Testis (tissue), 2 donors: ENCODE measurements at regions not wholly inside any gene's neighbourhood (a gene's known extent, or its start where the extent isn't known, plus 50 kb on each side); places are given as distances from the start of the nearest gene placed in this dataset.

Experiments used
- CTCF ChIP-seq, 3 experiments: fragments of 450-650 bp in 2 of 3; fragments of 200-600 bp in 1 of 3; sonication (generic) in 1 of 3; IDR thresholded peaks; one replicate each; pipeline ENCODE4 v1.5.1; 2016 to 2019; ENCODE audit warnings: antibody characterized with exemption in 3 of 3, mild to moderate bottlenecking in 2 of 3, moderate library complexity in 1 of 3
- POLR2A ChIP-seq: fragments of 450-650 bp; IDR thresholded peaks from one replicate; pipeline ENCODE4 v1.6.1; 2017; ENCODE audit warnings: antibody characterized with exemption, mild to moderate bottlenecking, moderate library complexity

- TF ChIP-seq CTCF (IDR thresholded peaks at IDR 0.05) (no peak), POLR2A (no peak)
Observed at GRCh38 chr15:66894986-66895780, 170.2 kb upstream of the SMAD3 start.
